ENCODE measurements at regions not wholly inside any gene's neighbourhood (a gene's known extent, or its start where the extent isn't known, plus 50 kb on each side); places are given as distances from the start of the nearest gene placed in this dataset.

DNA sequence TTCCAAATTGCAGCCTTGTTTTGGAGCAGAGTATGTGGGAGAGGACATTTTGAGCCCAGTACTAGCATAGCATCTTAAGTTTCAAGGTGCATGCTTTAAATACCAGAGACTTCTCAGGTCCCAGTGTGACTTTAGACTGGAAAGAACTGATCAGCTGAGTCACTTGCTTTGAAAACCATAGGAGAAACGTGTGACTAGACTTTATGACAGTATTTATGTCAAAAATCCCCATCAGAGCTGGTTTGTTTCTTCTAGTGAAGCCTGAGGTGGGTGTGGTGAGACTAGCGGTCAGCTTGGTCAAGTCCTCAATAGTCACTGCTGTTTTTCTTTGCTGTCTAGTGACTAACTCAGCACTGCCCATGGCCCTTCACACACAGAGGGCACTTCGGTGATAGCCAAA, 724.2 kb downstream of the GATA3 start:
- CTCF ChIA-PET: no interaction called here
- no peak for DNase-seq
- intact Hi-C loops (cut with micrococcal nuclease; ENCODE audit: unreplicated experiment): no loop called here
- Histone ChIP-seq H3K27me3 (replicated peaks; ENCODE audit: control insufficient read depth, insufficient read depth, low read length) (no peaks in the 10 kb centered on the region), H3K9me3 (no peaks in the 10 kb centered on the region), H3K4me3 (ENCODE audit: low read depth, low read length) (no peak overlapping the region), H3K4me1 (no peaks in the 10 kb centered on the region), H3K36me3 (ENCODE audit: control insufficient read depth, insufficient read depth, low read length) (no peaks in the 10 kb centered on the region)
- H3K27ac Mint-ChIP-seq (ENCODE audit: unreplicated experiment): no peak overlapping the region
- H3K4me3 Mint-ChIP-seq (ENCODE audit: unreplicated experiment): no peak overlapping the region
- peaks cover 4% of the 10 kb centered on the region for H3K27me3 Mint-ChIP-seq (ENCODE audit: insufficient read depth, unreplicated experiment)
- no peaks in the 10 kb centered on the region for H3K36me3 Mint-ChIP-seq (ENCODE audit: insufficient read depth, unreplicated experiment)
- BruUV-seq (replicated peaks): no TSS peak
- TF ChIP-seq, protein P1, sequence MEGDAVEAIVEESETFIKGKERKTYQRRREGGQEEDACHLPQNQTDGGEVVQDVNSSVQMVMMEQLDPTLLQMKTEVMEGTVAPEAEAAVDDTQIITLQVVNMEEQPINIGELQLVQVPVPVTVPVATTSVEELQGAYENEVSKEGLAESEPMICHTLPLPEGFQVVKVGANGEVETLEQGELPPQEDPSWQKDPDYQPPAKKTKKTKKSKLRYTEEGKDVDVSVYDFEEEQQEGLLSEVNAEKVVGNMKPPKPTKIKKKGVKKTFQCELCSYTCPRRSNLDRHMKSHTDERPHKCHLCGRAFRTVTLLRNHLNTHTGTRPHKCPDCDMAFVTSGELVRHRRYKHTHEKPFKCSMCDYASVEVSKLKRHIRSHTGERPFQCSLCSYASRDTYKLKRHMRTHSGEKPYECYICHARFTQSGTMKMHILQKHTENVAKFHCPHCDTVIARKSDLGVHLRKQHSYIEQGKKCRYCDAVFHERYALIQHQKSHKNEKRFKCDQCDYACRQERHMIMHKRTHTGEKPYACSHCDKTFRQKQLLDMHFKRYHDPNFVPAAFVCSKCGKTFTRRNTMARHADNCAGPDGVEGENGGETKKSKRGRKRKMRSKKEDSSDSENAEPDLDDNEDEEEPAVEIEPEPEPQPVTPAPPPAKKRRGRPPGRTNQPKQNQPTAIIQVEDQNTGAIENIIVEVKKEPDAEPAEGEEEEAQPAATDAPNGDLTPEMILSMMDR (IDR thresholded peaks at IDR 0.05; ENCODE audit: insufficient read depth in 1 of 2, low read depth in 1 of 2, low read length in 1 of 2, severe bottlenecking in 1 of 2, unreplicated experiment in 1 of 2): no peak
- no peaks in the 10 kb centered on the region for H3K4me1 Mint-ChIP-seq (ENCODE audit: low read depth, unreplicated experiment)
- H3K9me3 Mint-ChIP-seq (ENCODE audit: unreplicated experiment): no peaks in the 10 kb centered on the region
- POLR2A ChIA-PET: no interaction called here

DNA sequence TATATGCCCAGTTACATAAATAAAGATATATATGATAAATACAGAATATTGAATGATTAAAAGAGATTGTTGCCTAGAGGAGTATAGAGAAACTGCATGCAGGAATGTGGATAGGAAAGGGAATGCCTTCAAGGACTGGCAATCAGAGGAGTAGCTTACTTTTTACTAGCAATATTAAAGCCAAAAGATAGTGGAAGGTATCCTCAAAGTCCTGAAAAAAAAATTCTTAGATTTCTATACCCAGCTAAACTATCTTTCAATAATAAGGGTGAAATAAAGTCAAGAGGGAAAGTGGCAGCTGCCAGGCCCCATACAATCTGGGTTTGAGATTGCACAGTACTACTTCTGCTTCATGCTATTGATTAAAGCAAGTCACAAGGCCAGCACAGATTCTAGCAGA, 733.2 kb downstream of the GATA3 start:
- no peak overlapping the region for H3K27ac Mint-ChIP-seq (ENCODE audit: unreplicated experiment)
- H3K4me3 Mint-ChIP-seq (ENCODE audit: unreplicated experiment): no peak overlapping the region
- H3K36me3 Mint-ChIP-seq (ENCODE audit: insufficient read depth, unreplicated experiment): no peaks in the 10 kb centered on the region
- BruUV-seq (replicated peaks): no TSS peak
- ChIA-PET POLR2A (no interaction called here), CTCF (no interaction called here)
- DNase-seq: no peak
- Histone ChIP-seq H3K27me3 (replicated peaks; ENCODE audit: control insufficient read depth, insufficient read depth, low read length) (no peaks in the 10 kb centered on the region), H3K9me3 (peaks cover 12% of the 10 kb centered on the region), H3K4me3 (ENCODE audit: low read depth, low read length) (no peak overlapping the region), H3K36me3 (ENCODE audit: control insufficient read depth, insufficient read depth, low read length) (no peaks in the 10 kb centered on the region), H3K4me1 (no peaks in the 10 kb centered on the region)
- no peaks in the 10 kb centered on the region for H3K4me1 Mint-ChIP-seq (ENCODE audit: low read depth, unreplicated experiment)
- H3K9me3 Mint-ChIP-seq (ENCODE audit: unreplicated experiment): peaks cover 42% of the 10 kb centered on the region
- H3K27me3 Mint-ChIP-seq (ENCODE audit: insufficient read depth, unreplicated experiment): no peaks in the 10 kb centered on the region
- intact Hi-C loops (cut with micrococcal nuclease; ENCODE audit: unreplicated experiment): no loop called here
- TF ChIP-seq, protein P1 (IDR thresholded peaks at IDR 0.05; ENCODE audit: insufficient read depth in 1 of 2, low read depth in 1 of 2, low read length in 1 of 2, severe bottlenecking in 1 of 2, unreplicated experiment in 1 of 2): no peak

DNA sequence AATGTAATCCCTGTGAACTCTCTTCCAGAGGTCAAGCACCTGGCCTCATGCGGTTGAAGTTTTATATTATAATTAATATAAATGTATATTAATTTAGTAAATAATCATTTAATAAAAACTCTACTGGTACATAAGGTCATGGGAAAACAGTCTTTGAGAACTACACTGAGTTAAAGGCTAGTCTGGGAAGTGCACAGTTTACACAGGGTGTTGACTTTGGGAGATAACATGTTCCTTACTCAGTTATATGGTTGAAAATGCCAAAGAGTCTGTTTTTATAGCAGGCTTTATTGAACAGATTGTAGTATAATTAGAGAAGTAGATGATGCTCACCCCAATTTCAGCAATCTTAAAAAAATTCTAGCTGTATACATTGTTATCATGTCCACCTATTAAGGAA, 735.9 kb downstream of the GATA3 start:
- Mint-ChIP-seq H3K4me1 (ENCODE audit: low read depth, unreplicated experiment) (no peaks in the 10 kb centered on the region), H3K27me3 (ENCODE audit: insufficient read depth, unreplicated experiment) (no peaks in the 10 kb centered on the region), H3K27ac (ENCODE audit: unreplicated experiment) (no peak overlapping the region), H3K4me3 (ENCODE audit: unreplicated experiment) (no peak overlapping the region), H3K9me3 (ENCODE audit: unreplicated experiment) (peaks cover 42% of the 10 kb centered on the region), H3K36me3 (ENCODE audit: insufficient read depth, unreplicated experiment) (no peaks in the 10 kb centered on the region)
- ChIA-PET POLR2A (no interaction called here), CTCF (no interaction called here)
- H3K4me1 ChIP-seq: no peaks in the 10 kb centered on the region
- DNase-seq: no peak
- BruUV-seq (replicated peaks): no TSS peak
- H3K36me3 ChIP-seq (ENCODE audit: control insufficient read depth, insufficient read depth, low read length): no peaks in the 10 kb centered on the region
- no peak overlapping the region for H3K4me3 ChIP-seq (ENCODE audit: low read depth, low read length)
- intact Hi-C loops (cut with micrococcal nuclease; ENCODE audit: unreplicated experiment): no loop called here
- TF ChIP-seq, protein P1 (IDR thresholded peaks at IDR 0.05; ENCODE audit: insufficient read depth in 1 of 2, low read depth in 1 of 2, low read length in 1 of 2, severe bottlenecking in 1 of 2, unreplicated experiment in 1 of 2): no peak
- peaks cover 12% of the 10 kb centered on the region for H3K9me3 ChIP-seq
- no peaks in the 10 kb centered on the region for H3K27me3 ChIP-seq (replicated peaks; ENCODE audit: control insufficient read depth, insufficient read depth, low read length)
